SK-N-MC (cell line): ENCODE measurements at regions not wholly inside any gene's neighbourhood (a gene's known extent, or its start where the extent isn't known, plus 50 kb on each side); places are given as distances from the start of the nearest gene placed in this dataset.
"Not testable (repeated sequence)": the region's sequence is repeated elsewhere in the genome, so short reads cannot be mapped to it uniquely, and the experiment has no call there.

Source experiments
- DNase-seq: peaks from one replicate; pipeline ENCODE4 v3.0.0-alpha.2; 2011; ENCODE audit warnings: low read depth, low spot score
- H3K27ac ChIP-seq: fragments of 200-600 bp; sonication (generic); 2 replicates; pipeline ENCODE4 v1.5.1; 2016; ENCODE audit warnings: mixed run types
- H3K36me3 ChIP-seq: fragments of 200-600 bp; sonication (generic); 2 replicates; pipeline ENCODE4 v1.6.1; 2017; ENCODE audit warnings: antibody characterized with exemption, low read length, mixed read lengths; ENCODE audit not compliant: insufficient read depth
- H3K4me3 ChIP-seq: fragments of 200-600 bp; sonication (generic); 2 replicates; pipeline ENCODE4 v1.5.1; 2016
- H3K9ac ChIP-seq: fragments of 200-600 bp; sonication (generic); 2 replicates; pipeline ENCODE4 v1.8.0; 2017; ENCODE audit warnings: mixed run types, mixed read lengths; ENCODE audit not compliant: insufficient read length
- H3K9me3 ChIP-seq: fragments of 200-600 bp; sonication (generic); 2 replicates; pipeline ENCODE4 v1.6.1; 2017; ENCODE audit warnings: low read depth, mild to moderate bottlenecking, antibody characterized with exemption, low read length, moderate library complexity, mixed read lengths
- EZH2 ChIP-seq: fragments of 200-600 bp; sonication (generic); IDR thresholded peaks from one replicate; pipeline ENCODE4 v1.6.1; 2017; ENCODE audit warnings: antibody characterized with exemption
- FOXP2 ChIP-seq: optimal IDR thresholded peaks from 2 replicates; pipeline ENCODE3; 2011; ENCODE audit warnings: mild to moderate bottlenecking, moderate library complexity; ENCODE audit not compliant: insufficient read depth; ENCODE audit errors: extremely low read length, control extremely low read depth
- POLR2AphosphoS5 ChIP-seq: IDR thresholded peaks from 2 replicates; pipeline ENCODE4 v1.6.1; 2012; ENCODE audit warnings: mild to moderate bottlenecking, low read depth, low read length, borderline replicate concordance

DNA sequence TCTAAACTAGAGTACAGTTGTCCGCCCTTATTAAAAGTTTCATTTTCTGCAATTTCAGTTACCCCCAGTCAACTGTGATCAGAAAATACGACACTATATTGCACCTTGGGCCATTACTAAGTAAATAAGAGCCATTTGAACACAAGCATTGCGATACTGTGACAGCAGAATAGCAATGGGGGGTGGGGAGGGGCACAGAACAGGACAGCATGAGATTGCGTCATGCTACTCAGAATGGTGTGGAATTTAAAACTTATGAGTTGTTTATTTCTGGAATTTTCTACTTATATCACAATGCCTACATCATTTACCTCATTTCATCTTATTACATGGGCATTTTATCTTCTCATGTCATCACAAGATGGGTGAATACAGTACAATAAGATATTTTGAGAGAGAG, 166.3 kb downstream of the MANEA start:
- Histone ChIP-seq H3K4me3 (no peak overlapping the region), H3K9ac (no peak overlapping the region), H3K9me3 (no peaks in the 10 kb centered on the region), H3K27ac (no peak overlapping the region), H3K36me3 (no peaks in the 10 kb centered on the region)
- TF ChIP-seq FOXP2 (no peak), EZH2 (no peak), POLR2AphosphoS5 (no peak)
- no peak for DNase-seq

DNA sequence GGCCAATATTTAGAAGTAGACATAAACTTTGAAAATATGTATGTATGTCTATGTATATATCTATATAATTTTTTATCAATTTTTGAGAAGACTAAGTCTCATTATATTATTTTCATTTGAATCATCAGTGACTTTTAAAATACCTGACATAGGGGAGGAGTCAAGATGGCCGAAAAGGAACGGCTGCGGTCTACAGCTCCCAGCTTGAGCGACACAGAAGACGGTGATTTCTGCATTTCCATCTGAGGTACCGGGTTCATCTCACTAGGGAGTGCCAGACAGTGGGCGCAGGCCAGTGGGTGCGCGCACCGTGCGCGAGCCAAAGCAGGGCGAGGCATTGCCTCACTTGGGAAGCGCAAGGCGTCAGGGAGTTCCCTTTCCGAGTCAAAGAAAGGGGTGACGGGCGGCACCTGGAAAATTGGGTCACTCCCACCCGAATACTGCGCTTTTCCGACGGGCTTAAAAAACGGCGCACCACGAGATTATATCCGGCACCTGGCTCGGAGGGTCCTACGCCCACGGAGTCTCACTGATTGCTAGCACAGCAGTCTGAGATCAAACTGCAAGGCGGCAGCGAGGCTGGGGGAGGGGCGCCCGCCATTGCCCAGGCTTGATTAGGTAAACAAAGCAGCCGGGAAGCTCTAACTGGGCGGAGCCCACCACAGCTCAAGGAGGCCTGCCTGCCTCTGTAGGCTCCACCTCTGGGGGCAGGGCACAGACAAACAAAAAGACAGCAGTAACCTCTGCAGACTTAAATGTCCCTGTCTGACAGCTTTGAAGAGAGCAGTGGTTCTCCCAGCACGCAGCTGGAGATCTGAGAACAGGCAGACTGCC, 181.1 kb downstream of the MANEA start:
- not testable (repeated sequence) for DNase-seq, H3K36me3 ChIP-seq, H3K27ac ChIP-seq, H3K9me3 ChIP-seq, H3K9ac ChIP-seq, H3K4me3 ChIP-seq

DNA sequence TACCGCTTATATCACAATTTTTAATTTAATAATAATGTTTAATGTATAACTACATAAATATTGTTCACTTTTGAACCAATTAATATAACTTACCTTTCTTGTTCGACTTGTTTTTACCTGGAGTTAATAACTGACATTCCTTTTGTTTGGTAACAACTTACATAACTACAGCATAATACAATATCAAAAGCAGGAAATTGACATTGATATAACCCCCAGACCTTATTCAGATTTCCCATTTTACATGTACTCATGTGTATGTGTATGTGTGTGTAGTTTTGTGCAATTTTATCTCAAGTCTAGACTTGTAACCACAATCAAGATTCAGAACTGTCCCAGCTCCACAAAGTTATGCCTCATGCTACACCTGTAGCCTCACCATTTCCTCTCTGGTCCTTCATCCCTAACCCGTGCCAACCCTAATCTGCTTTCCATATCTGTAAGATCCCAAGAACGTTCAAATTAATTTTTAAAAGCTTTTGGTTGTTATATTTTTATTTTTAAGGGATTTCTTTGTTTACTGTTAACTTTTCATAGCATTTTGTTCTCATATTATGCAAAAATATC, 190.6 kb downstream of the MANEA start:
- Histone ChIP-seq H3K9ac (no peak overlapping the region), H3K9me3 (no peaks in the 10 kb centered on the region), H3K27ac (no peak overlapping the region), H3K36me3 (no peaks in the 10 kb centered on the region), H3K4me3 (no peak overlapping the region)
- TF ChIP-seq FOXP2 (no peak), POLR2AphosphoS5 (no peak)
- no peak for DNase-seq

DNA sequence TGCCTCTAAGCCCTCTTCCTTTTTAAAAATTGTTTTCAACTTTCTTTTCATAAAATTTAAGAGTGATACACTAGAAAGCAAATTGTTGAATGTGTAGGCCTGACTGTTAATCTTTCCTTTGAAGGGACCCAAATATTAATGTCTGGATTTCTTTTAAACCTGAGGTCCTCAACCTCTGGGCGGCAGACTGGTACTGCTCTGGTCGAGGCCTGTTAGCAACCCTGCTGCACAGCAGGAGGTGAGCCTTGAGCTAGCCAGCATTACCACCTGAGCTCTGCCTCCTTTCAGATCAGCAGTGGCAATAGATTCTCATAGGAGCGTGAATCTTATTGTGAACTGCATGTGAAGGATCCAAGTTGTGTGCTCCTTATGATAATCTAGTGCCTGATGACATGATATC, 191.2 kb downstream of the MANEA start:
- Histone ChIP-seq H3K9me3 (no peaks in the 10 kb centered on the region), H3K9ac (no peak overlapping the region), H3K27ac (no peak overlapping the region), H3K4me3 (no peak overlapping the region), H3K36me3 (no peaks in the 10 kb centered on the region)
- TF ChIP-seq FOXP2 (no peak), EZH2 (no peak), POLR2AphosphoS5 (no peak)
- no peak for DNase-seq

DNA sequence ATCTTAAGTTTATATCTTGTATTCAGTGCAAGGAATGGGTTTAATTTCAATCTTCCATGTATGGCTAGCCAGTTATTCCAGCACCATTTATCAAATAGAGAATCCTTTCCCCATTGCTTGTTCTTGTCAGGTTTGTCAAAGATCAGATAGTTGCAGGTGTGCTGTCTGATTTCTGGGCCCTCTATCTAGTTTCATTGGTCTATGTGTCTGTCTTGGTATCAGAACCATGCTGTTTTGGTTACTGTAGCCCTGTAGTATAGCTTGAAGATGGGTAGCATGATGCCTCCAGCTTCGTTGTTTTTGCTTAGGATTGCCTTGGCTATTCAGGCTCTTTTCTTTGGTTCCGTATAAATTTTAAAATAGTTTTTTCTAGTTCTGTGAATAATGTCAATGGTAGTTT, 200.0 kb downstream of the MANEA start:
- Histone ChIP-seq H3K36me3 (no peaks in the 10 kb centered on the region), H3K9ac (no peak overlapping the region), H3K4me3 (no peak overlapping the region), H3K27ac (no peak overlapping the region), H3K9me3 (no peaks in the 10 kb centered on the region)
- TF ChIP-seq FOXP2 (no peak), EZH2 (no peak), POLR2AphosphoS5 (no peak)
- DNase-seq, result no peak

DNA sequence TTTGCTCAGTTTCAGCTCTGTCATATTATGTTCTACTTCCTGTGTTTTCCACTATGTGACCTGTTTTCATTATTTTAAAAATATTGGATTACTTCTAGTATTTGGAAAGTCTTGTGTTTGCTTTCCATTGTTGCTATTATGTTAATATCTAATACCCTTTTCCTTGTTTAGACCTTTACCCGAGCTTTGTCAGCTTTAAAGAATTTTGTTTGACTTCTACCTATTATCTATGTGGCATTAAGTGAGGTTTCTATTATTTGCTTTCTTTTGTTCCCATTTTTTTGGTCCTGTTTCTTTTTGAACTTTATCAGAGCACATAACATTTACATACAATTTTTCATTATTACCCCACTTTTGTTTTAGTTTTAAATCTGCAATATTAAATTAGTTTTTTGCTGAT, 202.7 kb downstream of the MANEA start:
- no peak for DNase-seq
- Histone ChIP-seq H3K4me3 (no peak overlapping the region), H3K9me3 (no peaks in the 10 kb centered on the region), H3K36me3 (no peaks in the 10 kb centered on the region), H3K27ac (no peak overlapping the region), H3K9ac (no peak overlapping the region)
- TF ChIP-seq EZH2 (no peak), FOXP2 (no peak)

DNA sequence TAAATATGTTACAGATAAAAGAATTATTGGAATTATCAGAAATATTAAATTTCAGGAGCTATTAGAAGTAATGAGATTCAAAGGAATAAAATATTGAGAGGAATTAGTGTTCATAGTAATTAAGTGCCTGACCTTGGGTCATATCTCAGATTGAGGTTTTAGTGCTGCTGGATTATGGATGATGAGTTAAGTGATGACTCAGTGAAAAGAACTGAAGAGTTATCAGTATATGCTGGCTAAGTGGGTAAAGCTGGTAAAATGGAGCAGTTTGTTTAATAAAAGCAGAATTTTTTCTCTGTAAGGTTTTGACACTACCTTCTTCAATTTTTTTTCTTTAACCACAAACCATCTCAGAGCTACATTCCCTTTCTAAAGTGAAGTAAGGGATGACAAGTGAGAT, 206.7 kb downstream of the MANEA start:
- no peaks in the 10 kb centered on the region for H3K9me3 ChIP-seq
- no peak overlapping the region for H3K27ac ChIP-seq
- no peak for TF ChIP-seq EZH2
- TF ChIP-seq POLR2AphosphoS5, result no peak
- TF ChIP-seq FOXP2, result no peak
- no peak overlapping the region for H3K4me3 ChIP-seq
- no peak overlapping the region for H3K9ac ChIP-seq
- H3K36me3 ChIP-seq, result no peaks in the 10 kb centered on the region
- DNase-seq, result no peak

DNA sequence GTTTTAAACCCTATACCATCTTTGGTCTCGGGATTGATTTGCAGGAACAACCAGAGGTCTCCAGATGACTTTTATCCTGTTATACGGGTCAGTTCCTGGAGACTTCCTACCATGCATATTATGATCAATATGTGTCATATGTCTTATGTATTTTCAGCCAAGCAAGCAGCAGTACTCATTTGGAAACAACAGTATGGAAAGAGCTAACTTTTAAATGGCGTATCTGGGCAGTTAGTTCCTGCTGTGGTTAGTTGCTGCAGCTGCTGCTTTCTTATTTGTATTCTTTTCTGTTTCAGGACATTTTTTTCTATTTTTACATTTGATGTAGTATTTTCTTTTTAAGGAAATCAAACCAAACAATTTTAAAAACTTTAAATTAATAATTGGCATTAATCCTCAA, 207.5 kb downstream of the MANEA start:
- no peak for DNase-seq
- TF ChIP-seq FOXP2 (no peak), POLR2AphosphoS5 (no peak), EZH2 (no peak)
- H3K9ac ChIP-seq, result no peak overlapping the region
- no peak overlapping the region for H3K4me3 ChIP-seq
- no peaks in the 10 kb centered on the region for H3K9me3 ChIP-seq
- no peak overlapping the region for H3K27ac ChIP-seq
- no peaks in the 10 kb centered on the region for H3K36me3 ChIP-seq

DNA sequence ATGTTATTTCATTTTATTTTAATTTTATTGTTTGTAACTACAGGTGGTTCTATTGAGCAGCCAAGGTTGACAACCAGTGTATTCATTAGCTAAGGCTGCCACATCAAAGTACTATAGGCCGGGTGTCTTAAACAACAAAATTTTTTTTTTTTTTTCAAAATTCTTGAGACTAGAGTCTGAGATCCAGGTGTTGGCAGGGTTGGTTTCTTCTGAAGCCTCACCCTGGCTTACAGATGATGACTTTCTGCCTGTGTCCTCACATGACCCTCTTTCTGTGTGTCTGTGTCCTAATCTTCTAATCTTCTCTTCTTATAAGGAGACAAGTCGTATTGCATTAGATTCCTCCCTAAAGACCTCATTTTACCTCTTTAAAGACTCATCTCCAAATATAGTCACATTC, 208.4 kb downstream of the MANEA start:
- H3K27ac ChIP-seq, result no peak overlapping the region
- TF ChIP-seq POLR2AphosphoS5, result no peak
- TF ChIP-seq FOXP2, result no peak
- no peak for TF ChIP-seq EZH2
- no peak overlapping the region for H3K9ac ChIP-seq
- no peak overlapping the region for H3K4me3 ChIP-seq
- no peaks in the 10 kb centered on the region for H3K36me3 ChIP-seq
- DNase-seq, result no peak
- no peaks in the 10 kb centered on the region for H3K9me3 ChIP-seq

DNA sequence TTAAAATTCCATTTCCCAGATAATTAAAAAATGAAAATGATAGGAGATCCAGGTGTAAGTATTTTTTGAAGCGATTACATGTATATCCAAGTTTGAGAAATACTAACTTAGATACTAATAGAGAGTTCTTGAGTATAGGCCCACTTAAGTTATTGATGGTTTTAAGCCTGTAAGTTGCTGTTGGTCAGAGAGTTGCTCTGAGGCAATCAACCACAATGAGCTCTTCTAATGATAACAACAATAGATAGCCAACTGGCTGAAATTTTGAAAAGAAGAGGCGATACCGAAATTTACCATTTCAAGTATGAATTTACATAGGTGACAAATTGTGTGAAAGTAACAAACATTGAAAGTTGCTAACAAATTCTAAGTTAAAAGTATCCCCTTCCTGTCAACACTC, 209.5 kb downstream of the MANEA start:
- Histone ChIP-seq H3K36me3 (no peaks in the 10 kb centered on the region), H3K27ac (no peak overlapping the region), H3K9ac (no peak overlapping the region), H3K9me3 (no peaks in the 10 kb centered on the region), H3K4me3 (no peak overlapping the region)
- TF ChIP-seq FOXP2 (no peak), POLR2AphosphoS5 (no peak), EZH2 (no peak)
- no peak for DNase-seq
